GM03348 (cell line): ENCODE measurements at regions not wholly inside any gene's neighbourhood (a gene's known extent, or its start where the extent isn't known, plus 50 kb on each side); places are given as distances from the start of the nearest gene placed in this dataset.

Experiments used
- DNase-seq: peaks from one replicate; pipeline ENCODE4 v3.0.0; 2012; ENCODE audit warnings: low spot score

- DNase-seq: no peak
Measured at GRCh38 chr11:109106151-109106906, 315.7 kb upstream of the C11orf87 start.

DNA sequence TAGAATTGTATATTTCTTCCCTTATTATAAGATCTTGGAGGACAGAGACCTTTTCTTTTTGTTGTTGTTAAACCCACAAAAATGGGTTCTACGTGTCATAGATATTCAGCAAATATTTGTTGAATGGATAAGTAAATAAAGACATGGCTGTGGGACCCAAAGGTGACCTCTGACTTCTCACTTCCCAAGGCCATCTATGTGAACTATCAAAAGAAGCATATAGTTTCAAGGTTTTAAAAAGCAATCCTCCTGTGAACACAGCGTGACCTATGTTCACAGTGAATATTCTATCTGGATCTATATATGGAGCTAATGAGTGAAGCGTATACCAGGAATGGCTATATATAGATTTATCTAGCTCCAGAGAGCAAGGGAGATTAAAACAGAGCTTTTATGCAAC is 312.8 kb upstream of the C11orf87 start:
- no peak for DNase-seq

DNA sequence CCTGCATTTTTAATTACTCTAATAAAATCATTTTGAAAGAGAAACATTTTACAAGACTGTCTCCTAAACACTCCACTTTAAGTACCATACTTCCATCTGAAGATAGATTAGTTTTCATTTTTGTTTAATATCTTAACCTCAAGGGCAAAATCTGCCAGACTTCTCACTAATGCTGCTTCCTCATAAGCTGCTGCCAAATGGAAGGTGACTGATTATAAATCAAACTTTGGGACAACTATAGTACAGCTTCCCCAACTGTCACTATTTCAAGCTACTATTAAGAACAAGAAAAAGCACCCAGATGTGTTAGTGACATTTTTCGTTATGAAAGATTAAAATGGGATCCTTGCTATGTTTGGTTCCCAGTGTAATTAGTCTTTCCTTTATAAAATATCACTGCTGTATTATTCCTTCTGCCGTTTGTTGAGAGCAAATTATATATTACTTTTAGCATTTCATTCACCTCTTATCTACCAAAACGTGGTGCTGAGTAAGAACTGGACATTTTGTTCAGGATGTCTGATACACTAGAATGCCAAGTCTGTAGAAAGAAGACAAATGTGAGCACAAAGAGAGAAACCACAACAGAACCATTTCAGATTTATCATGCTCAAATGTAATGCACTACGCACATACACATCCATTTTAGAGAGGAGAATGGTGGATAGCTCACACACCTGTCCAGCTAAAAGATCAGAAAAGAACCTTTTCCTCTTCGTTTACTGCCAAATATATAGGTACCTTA is 312.2 kb upstream of the C11orf87 start:
- DNase-seq: no peak

DNA sequence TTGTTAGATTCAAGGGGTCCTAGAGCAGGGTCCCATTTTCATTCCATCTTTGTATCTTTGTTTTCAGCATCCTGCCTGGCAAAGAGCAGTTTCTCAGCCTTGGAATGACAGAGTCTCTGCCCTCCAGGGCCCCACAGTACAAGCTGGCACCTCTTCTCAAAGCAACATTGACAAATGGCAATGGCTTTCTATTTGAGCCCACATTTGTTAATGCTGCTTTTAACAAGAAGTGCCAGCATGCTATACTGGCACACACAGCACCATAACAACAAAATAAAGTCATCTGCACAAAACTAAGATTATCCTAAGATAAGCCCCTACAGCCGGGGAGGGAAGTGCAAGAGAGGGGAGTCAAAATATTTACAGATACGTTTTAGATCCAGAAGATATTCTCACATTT is 309.7 kb upstream of the C11orf87 start:
- no peak for DNase-seq

DNA sequence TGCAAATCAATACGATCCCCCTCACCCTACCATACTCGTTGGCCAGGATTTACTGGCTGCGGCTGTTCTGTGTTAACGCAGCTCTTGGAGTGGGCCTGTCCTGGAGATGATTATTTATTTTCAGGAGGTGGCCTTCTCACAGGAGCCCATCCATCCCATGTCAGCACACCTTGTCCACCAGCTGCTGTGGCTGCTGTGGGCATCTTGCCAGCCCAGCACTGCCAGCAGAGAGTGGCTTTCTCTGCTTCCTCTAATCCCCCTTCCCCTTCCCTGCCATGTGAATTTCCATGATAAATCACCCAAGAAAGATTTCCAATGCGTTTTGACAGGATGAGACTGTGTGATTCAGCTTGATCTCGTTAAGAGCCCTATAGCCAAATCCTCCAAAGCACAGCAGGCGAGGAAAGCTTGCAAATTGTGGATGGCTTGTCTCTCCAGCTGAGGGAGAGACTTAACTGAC is 309.1 kb upstream of the C11orf87 start:
- no peak for DNase-seq

DNA sequence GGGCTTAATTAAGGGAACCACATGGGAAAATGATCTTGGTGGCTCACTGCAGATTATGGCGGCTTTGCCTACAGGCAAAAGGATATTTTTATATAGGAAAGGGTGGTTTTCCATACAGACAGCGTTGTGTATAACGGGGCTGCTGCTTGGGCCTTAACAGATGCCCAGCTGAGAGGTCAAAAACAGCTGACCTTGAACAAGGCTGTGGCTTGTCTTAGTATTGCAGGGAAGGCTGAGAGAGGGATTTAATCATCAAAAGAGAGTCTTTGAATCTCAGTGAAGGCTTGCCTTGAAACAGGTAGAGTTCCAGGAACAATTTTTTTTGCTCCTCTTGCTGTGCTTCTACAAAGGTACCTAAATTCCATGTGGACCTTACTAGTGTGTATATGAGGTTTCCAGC is 301.6 kb upstream of the C11orf87 start:
- DNase-seq: no peak

DNA sequence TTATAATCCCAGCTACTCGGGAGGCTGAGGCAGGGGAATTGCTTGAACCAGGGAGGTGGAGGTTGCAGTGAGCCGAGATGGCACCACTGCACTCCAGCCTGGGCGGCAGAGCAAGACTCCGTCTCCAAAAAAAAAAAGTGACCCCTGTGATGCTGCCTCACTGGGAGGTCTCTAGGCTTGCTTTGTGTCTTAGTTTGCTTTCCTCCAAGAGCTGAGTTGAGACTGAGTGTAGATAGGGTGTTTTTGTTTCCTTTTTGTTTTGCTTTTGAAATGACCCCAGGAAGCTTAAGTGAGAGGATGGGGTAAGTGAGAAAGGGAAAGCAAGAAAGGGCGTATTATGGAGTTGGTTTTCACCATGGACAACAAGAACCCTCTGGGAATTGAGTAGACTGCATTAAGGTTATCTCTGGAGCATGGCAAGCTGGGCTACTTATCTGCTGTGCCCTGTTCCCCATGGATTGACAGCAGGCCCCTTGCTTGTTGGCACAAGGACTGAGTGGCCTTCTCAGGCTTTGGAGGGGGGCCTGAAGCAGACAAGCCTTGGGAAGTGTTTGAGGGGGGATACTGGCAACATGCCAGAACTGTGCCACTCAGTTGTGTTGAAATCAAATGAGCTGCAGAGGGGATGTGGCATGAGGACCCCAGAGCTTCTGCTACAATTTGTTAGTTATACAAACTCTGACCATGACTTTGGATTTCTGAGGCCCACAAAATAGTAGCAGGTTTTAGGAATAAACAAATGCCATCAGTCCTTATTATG is 300.6 kb upstream of the C11orf87 start:
- DNase-seq: no peak

- peak; percentile 52 for DNase-seq
Measured at GRCh38 chr11:109123816-109124787, 297.9 kb upstream of the C11orf87 start.

DNA sequence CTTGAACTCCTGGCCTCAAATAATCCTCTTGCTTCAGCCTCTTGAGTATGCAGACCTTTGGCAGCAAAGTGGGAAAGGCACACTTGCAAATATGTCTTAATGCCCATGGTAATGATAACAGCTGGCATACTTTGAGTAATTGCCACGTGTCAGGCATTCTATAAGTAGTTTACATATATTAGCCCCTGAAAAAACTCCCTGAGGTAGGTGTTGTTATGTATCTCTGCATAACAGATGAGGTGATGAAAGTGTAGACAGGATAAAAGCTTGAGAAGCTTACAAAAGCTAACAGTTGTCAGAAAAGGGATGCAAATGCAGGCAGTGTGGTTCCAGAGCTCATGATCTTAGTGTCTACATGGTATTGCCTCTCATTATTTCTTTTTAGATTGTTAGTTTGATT is 291.1 kb upstream of the C11orf87 start:
- DNase-seq: no peak

DNA sequence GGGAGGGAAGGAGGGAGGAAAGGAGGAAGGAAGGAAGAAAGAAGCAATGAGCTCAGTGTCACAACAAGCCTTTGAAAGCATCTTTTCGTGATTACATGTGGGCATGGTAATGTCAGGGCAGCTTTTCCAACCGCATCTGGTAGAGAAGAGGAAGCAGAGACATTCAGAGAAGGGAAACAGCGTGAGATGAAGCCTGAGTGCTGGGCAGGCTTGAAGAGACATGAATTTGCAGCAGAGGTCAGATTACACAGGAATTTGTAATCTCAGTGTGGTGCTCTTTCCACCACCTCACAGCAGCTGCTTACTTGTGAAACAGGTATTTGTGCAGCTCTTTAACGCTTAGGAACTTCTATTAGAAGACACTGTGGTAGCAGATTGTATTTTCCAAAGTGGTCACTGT is 289.5 kb upstream of the C11orf87 start:
- no peak for DNase-seq

DNA sequence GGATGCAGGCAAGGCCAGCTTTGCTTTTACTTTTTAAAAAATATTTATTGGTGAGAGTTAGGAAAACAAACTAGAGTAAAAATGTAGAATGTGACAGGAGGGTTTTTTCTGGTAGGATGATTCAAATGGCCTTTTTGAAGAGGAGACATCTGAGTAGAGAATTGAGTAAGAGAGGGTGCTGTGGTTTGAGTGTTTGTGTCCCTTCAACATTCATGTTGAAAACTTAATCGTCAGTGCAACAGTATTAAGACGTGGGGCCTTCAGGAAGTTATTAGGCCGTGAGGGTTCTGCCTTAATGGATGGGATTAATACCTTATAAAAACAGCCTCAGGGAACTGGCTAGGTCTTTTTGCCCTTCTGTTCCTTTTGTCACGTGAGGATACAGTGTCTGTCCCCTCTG is 288.8 kb upstream of the C11orf87 start:
- no peak for DNase-seq

DNA sequence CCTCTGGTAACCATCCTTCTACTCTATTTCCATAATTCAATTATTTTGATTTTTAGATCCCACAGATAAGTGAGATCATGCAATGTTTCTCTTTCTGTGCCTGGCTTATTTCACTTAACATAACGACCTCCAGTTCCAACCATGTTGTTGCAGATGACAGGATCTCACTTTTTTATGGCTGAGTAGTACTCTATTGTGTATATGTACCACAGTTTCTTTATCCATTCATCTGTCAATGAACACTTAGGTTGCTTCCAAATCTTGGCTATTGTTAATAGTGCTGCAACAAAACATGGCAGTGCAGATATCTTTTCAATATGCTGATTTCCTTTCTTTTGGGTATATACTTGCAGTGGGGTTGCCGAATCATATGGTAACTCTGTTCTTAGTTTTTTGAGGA is 286.4 kb upstream of the C11orf87 start:
- DNase-seq: no peak

DNA sequence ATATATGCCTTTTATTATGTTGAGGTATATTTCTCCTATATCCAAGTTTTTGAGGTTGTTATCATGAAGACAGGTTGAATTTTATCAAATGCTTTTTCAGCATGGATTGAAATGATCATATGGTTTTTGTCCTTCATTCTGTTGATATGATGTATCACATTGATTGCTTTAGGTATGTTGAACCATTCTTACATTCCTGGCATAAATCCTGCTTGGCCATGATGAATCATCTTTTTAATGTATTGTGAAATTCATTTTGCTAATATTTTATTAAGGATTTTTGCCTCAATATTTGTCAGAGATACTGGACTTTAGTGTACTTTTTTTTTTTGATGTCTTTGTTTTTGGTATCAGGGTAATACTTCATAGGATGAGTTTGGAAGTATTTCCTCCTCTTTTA is 283.8 kb upstream of the C11orf87 start:
- DNase-seq: no peak

DNA sequence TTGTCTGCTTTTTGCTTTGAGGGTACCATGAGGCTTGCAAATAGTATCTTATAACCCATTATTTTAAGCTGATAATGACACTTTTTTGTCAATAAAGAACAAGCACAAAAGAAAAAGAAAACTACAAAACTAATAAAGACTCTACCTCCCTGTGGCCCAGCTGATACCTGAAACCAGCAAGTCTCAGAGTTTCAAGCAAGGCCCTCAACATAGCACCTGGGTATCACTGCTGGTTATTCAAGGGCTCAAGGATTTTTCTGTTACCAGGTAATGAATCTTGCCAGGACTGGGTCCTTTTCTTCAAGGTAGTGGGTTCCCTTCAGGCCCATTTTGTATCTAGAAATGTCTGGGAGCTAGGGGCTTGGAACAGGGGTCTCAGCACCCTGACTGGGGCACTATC is 281.6 kb upstream of the C11orf87 start:
- no peak for DNase-seq

- no peak for DNase-seq
Measured at GRCh38 chr11:109140857-109141515, 281.0 kb upstream of the C11orf87 start.

DNA sequence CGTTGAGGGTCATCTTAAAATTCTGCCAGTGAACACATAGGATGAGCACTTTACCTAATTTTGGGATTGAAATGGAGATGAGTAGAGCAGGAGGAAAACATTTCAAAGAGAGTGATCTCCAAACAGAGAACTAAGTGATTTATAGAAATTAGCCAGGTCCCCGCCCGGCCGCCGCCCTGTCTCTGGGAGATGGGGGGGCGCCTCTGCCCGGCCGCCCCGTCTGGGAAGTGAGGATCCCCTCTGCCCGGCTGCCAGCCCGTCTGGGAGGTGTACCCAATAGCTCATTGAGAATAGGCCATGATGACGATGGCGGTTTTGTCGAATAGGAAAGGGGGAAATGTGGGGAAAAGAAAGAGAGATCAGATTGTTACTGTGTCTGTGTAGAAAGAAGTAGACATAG is 276.7 kb upstream of the C11orf87 start:
- no peak for DNase-seq

DNA sequence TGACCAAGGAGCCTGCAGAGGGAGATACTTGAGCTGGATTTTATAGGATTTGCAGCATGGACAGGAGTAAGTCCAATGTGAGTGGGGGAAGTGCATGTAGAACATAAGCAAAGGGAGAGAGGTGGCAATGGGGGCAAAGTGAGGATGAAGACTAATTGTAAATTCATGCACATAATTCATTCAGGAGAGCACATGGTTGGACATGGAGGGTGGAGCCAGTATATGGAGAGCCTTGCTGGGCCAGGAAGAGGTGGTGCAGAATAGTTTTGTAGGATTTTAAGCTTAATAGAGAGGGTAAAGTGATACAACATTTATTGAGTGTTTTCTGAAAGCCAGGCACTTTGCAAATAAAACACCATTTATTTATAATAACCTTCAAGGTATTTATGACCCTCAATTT is 274.3 kb upstream of the C11orf87 start:
- no peak for DNase-seq

DNA sequence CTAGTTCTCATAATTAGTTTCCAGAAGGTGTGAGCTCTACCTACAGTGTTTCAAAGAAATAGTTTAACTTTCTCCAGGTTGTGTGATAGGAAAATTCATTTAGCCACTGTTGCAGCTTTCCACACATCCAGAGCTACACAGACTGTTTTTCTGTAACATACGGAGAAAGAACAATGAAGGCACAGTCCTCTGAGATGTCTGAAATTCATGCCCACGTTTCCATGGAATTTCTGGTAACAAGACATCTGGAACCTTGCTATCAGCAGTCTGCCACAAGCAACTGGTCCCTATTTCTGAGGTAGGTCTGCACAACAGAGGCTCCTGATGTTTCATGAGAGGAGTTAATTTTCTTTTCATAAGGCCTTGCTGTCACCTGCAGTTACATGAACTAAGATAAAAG is 273.3 kb upstream of the C11orf87 start:
- no peak for DNase-seq

GRCh38 chr11:109150581-109150980 is 271.4 kb upstream of the C11orf87 start:
- no peak for DNase-seq

DNA sequence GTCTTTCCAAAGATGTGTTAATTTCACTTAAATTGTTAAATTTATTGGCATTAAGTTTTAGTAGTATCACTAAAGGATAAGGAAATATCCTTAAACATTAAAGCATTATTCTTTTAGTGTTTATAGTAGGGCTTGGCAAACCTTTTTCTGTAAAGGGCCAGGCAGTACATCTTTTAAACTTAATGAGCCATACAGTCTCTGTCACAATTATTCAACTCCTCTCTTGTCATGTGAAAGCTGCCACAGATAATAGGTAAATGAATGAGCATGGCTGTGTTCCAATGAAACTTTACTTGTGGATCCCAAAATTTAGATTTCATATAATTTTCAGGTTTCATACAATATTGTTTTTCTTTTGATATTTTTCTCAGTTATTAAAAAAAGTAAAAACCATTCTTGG is 268.2 kb upstream of the C11orf87 start:
- no peak for DNase-seq

- no peak for DNase-seq
Measured at GRCh38 chr11:109155291-109155690, 266.7 kb upstream of the C11orf87 start.
